ENCODE measurements at regions not wholly inside any gene's neighbourhood (a gene's known extent, or its start where the extent isn't known, plus 50 kb on each side); places are given as distances from the start of the nearest gene placed in this dataset.

DNA sequence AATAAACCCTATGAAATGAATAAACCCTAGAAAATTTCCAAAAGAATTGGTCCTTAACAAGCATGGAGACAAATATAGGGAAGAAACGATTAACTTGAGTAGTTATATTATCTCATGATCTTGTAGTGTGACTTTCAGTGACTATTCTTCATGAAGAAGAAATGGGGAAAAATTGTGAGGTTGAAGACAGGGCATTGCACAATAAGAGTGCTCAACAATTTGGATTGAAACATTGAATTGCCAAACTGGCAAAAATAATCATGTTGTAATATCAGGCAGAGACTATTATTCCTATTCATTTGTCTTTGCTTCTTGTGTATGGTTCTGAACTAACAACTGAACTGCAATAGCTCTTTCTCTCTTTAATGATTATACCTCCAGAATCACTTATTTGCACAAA lies 605.1 kb downstream of the PCDH7 start:
- no peak for TF ChIP-seq CSDC2 (CRISPR knock-in tag; IDR thresholded peaks at IDR 0.05)
- TF ChIP-seq ZFP30 (CRISPR knock-in tag; IDR thresholded peaks at IDR 0.05) = no peak
- TF ChIP-seq RARB (CRISPR knock-in tag; IDR thresholded peaks at IDR 0.05) = no peak
- TF ChIP-seq ZNF70 (CRISPR knock-in tag; IDR thresholded peaks at IDR 0.05) = no peak
- no peak for TF ChIP-seq ZNF8 (CRISPR knock-in tag; IDR thresholded peaks at IDR 0.05)

Data from SK-N-SH treated with all-trans-retinoic acid at 6 μM for 48 hours (cell line).